ENCODE measurements at regions not wholly inside any gene's neighbourhood (a gene's known extent, or its start where the extent isn't known, plus 50 kb on each side); places are given as distances from the start of the nearest gene placed in this dataset.
A peak's percentile ranks its signal among the peaks of the same experiment; 100 is the strongest.
"Not testable (repeated sequence)": the region's sequence is repeated elsewhere in the genome, so short reads cannot be mapped to it uniquely, and the experiment has no call there.

- ATAC-seq; H3K9me3 Mint-ChIP-seq; H3K27me3 Mint-ChIP-seq; DNase-seq (ENCODE audit: low spot score): not testable (repeated sequence)
- Mint-ChIP-seq H3K4me1 (ENCODE audit: low read depth in 2 of 2) (peaks cover 31 to 66% of the 10 kb centered on the region in 2 donors), H3K36me3 (peaks cover 16% of the 10 kb centered on the region), H3K4me3 (peak overlapping the region; percentile 3), H3K27ac (peak overlapping the region; percentile 41 to 89)
Observed at GRCh38 chr10:30697221-30697620, 67.7 kb upstream of the LYZL2 start.

- Mint-ChIP-seq H3K36me3 (peaks cover 16% of the 10 kb centered on the region), H3K4me3 (peak overlapping the region; percentile 54), H3K4me1 (ENCODE audit: low read depth in 2 of 2) (peaks cover 28 to 62% of the 10 kb centered on the region in 2 donors), H3K27ac (peak overlapping the region in 1 of 2 donors; percentile 89)
- H3K9me3 Mint-ChIP-seq; DNase-seq (ENCODE audit: low spot score); H3K27me3 Mint-ChIP-seq; ATAC-seq: not testable (repeated sequence)
Observed at GRCh38 chr10:30696416-30697185, 67.0 kb upstream of the LYZL2 start.

GRCh38 chr10:30695481-30696236 is 66.1 kb upstream of the LYZL2 start:
- not testable (repeated sequence) for H3K9me3 Mint-ChIP-seq; H3K27me3 Mint-ChIP-seq; DNase-seq (ENCODE audit: low spot score)
- Mint-ChIP-seq H3K4me3 (peak overlapping the region; percentile 54), H3K27ac (peak overlapping the region; percentile 70 to 89), H3K4me1 (ENCODE audit: low read depth in 2 of 2) (peaks cover 23 to 55% of the 10 kb centered on the region in 2 donors), H3K36me3 (peaks cover 16% of the 10 kb centered on the region)
- peak; percentile 73 to 90 for ATAC-seq

- H3K4me1 Mint-ChIP-seq (ENCODE audit: low read depth in 2 of 2): peaks cover 20 to 45% of the 10 kb centered on the region in 2 donors
- DNase-seq (ENCODE audit: low spot score) (no peak), ATAC-seq (peak; percentile 58 to 64)
- H3K27me3 Mint-ChIP-seq: peaks cover 0 to 6% of the 10 kb centered on the region in 2 donors
- peak overlapping the region; percentile 70 to 89 for H3K27ac Mint-ChIP-seq
- H3K4me3 Mint-ChIP-seq: peak overlapping the region; percentile 54
- H3K9me3 Mint-ChIP-seq: no peaks in the 10 kb centered on the region
- H3K36me3 Mint-ChIP-seq: peaks cover 16% of the 10 kb centered on the region
Observed at GRCh38 chr10:30694518-30695228, 65.1 kb upstream of the LYZL2 start.

GRCh38 chr10:30691639-30692015 is 62.1 kb upstream of the LYZL2 start:
- Mint-ChIP-seq H3K27me3 (peaks cover 12 to 20% of the 10 kb centered on the region in 2 donors), H3K4me1 (ENCODE audit: low read depth in 2 of 2) (peaks cover 10 to 43% of the 10 kb centered on the region in 2 donors), H3K36me3 (peaks cover 12% of the 10 kb centered on the region), H3K9me3 (no peaks in the 10 kb centered on the region), H3K4me3 (no peak overlapping the region), H3K27ac (no peak overlapping the region)
- ATAC-seq (no peak), DNase-seq (ENCODE audit: low spot score) (no peak)

- H3K27ac Mint-ChIP-seq; H3K9me3 Mint-ChIP-seq; ATAC-seq; H3K4me3 Mint-ChIP-seq; DNase-seq (ENCODE audit: low spot score): not testable (repeated sequence)
- Mint-ChIP-seq H3K36me3 (peaks cover 12% of the 10 kb centered on the region), H3K4me1 (ENCODE audit: low read depth in 2 of 2) (peaks cover 10 to 45% of the 10 kb centered on the region in 2 donors), H3K27me3 (peaks cover 16 to 20% of the 10 kb centered on the region in 2 donors)
Observed at GRCh38 chr10:30690948-30691638, 61.5 kb upstream of the LYZL2 start.

GRCh38 chr10:30688456-30688855 is 58.9 kb upstream of the LYZL2 start:
- peak overlapping the region; percentile 56 for H3K4me3 Mint-ChIP-seq

GRCh38 chr10:30687698-30688213 is 58.2 kb upstream of the LYZL2 start:
- Mint-ChIP-seq H3K4me1 (ENCODE audit: low read depth in 2 of 2) (peaks cover 7 to 45% of the 10 kb centered on the region in 2 donors), H3K9me3 (no peaks in the 10 kb centered on the region), H3K36me3 (peaks cover 5% of the 10 kb centered on the region), H3K27me3 (peaks cover 31 to 32% of the 10 kb centered on the region in 2 donors), H3K27ac (peak overlapping the region; percentile 36 to 90), H3K4me3 (peak overlapping the region; percentile 32)
- ATAC-seq: peak; percentile 68 to 77
- DNase-seq (ENCODE audit: low spot score): peak; percentile 84

More at GRCh38 chr10:30688456-30688855, 58.9 kb upstream of the LYZL2 start:
- Mint-ChIP-seq H3K4me1 (ENCODE audit: low read depth in 2 of 2) (peaks cover 7 to 43% of the 10 kb centered on the region in 2 donors), H3K9me3 (no peaks in the 10 kb centered on the region), H3K27ac (peak overlapping the region; percentile 64 to 67), H3K27me3 (peaks cover 31 to 32% of the 10 kb centered on the region in 2 donors), H3K36me3 (peaks cover 6% of the 10 kb centered on the region)
- ATAC-seq: no peak
- no peak for DNase-seq (ENCODE audit: low spot score)

GRCh38 chr10:30686708-30687107 is 57.2 kb upstream of the LYZL2 start:
- ATAC-seq (no peak), DNase-seq (ENCODE audit: low spot score) (no peak)
- Mint-ChIP-seq H3K4me3 (peak overlapping the region; percentile 32), H3K27ac (peak overlapping the region; percentile 36 to 90), H3K27me3 (peaks cover 32 to 36% of the 10 kb centered on the region in 2 donors), H3K4me1 (ENCODE audit: low read depth in 2 of 2) (peaks cover 7 to 52% of the 10 kb centered on the region in 2 donors), H3K9me3 (no peaks in the 10 kb centered on the region), H3K36me3 (no peaks in the 10 kb centered on the region)

- H3K27ac Mint-ChIP-seq: peak overlapping the region; percentile 62 to 90
- DNase-seq (ENCODE audit: low spot score) (no peak), ATAC-seq (no peak)
- peaks cover 6 to 77% of the 10 kb centered on the region in 2 donors for H3K4me1 Mint-ChIP-seq (ENCODE audit: low read depth in 2 of 2)
- H3K27me3 Mint-ChIP-seq: peaks cover 44 to 52% of the 10 kb centered on the region in 2 donors
- no peaks in the 10 kb centered on the region for H3K9me3 Mint-ChIP-seq
- H3K4me3 Mint-ChIP-seq: peak overlapping the region; percentile 44
- peaks cover 21% of the 10 kb centered on the region for H3K36me3 Mint-ChIP-seq
Observed at GRCh38 chr10:30683496-30683895, 53.9 kb upstream of the LYZL2 start.

GRCh38 chr10:30682377-30683199 is 53.0 kb upstream of the LYZL2 start:
- peaks cover 40 to 49% of the 10 kb centered on the region in 2 donors for H3K27me3 Mint-ChIP-seq
- ATAC-seq: peak; percentile 92
- peak overlapping the region; percentile 44 for H3K4me3 Mint-ChIP-seq
- peaks cover 23% of the 10 kb centered on the region for H3K36me3 Mint-ChIP-seq
- DNase-seq (ENCODE audit: low spot score): peak; percentile 74
- not testable (repeated sequence) for H3K9me3 Mint-ChIP-seq
- peaks cover 2 to 79% of the 10 kb centered on the region in 2 donors for H3K4me1 Mint-ChIP-seq (ENCODE audit: low read depth in 2 of 2)
- H3K27ac Mint-ChIP-seq: peak overlapping the region; percentile 62 to 90

- H3K9me3 Mint-ChIP-seq: no peaks in the 10 kb centered on the region
- DNase-seq (ENCODE audit: low spot score) (no peak), ATAC-seq (no peak)
- H3K4me1 Mint-ChIP-seq (ENCODE audit: low read depth in 2 of 2): peaks cover 0 to 62% of the 10 kb centered on the region in 2 donors
- peaks cover 23% of the 10 kb centered on the region for H3K36me3 Mint-ChIP-seq
- H3K4me3 Mint-ChIP-seq: no peak overlapping the region
- H3K27ac Mint-ChIP-seq: peak overlapping the region in 1 of 2 donors; percentile 90
- H3K27me3 Mint-ChIP-seq: peaks cover 33 to 35% of the 10 kb centered on the region in 2 donors
Observed at GRCh38 chr10:30680908-30681307, 51.4 kb upstream of the LYZL2 start.
